Mesendoderm (in vitro differentiated cells): ENCODE measurements at regions not wholly inside any gene's neighbourhood (a gene's known extent, or its start where the extent isn't known, plus 50 kb on each side); places are given as distances from the start of the nearest gene placed in this dataset.
A peak's percentile ranks its signal among the peaks of the same experiment; 100 is the strongest.

Experiments
- DNase-seq: peaks from one replicate; pipeline ENCODE4 v3.0.0; 2013
- H2AK5ac ChIP-seq: 2 replicates; pipeline ENCODE4 v1.6.1; 2013; ENCODE audit warnings: low read length, inconsistent platforms
- H2BK120ac ChIP-seq: 2 replicates; pipeline ENCODE4 v1.6.1; 2013; ENCODE audit warnings: low read depth, mild to moderate bottlenecking, low read length, moderate library complexity, mixed read lengths
- H2BK15ac ChIP-seq: replicated peaks from 2 replicates; pipeline ENCODE4 v1.6.1; 2013; ENCODE audit warnings: low read depth, mild to moderate bottlenecking, moderate library complexity
- H2BK5ac ChIP-seq: 2 replicates; pipeline ENCODE4 v1.6.1; 2013; ENCODE audit warnings: low read length, inconsistent platforms
- H3K18ac ChIP-seq: 2 replicates; pipeline ENCODE4 v1.6.1; 2013; ENCODE audit warnings: mild to moderate bottlenecking, low read length, mixed read lengths
- H3K23ac ChIP-seq: one replicate; pipeline ENCODE4 v1.6.1; 2013; ENCODE audit warnings: low read length
- H3K27ac ChIP-seq: 2 replicates; pipeline ENCODE4 v1.5.1; 2013; ENCODE audit warnings: low read depth, mild to moderate bottlenecking, inconsistent platforms, low read length, moderate library complexity
- H3K27me3 ChIP-seq: 2 replicates; pipeline ENCODE4 v1.6.1; 2013; ENCODE audit warnings: low read length, control low read depth, mild to moderate bottlenecking, inconsistent platforms; ENCODE audit not compliant: insufficient read depth, poor library complexity
- H3K36me3 ChIP-seq: 2 replicates; pipeline ENCODE4 v1.6.1; 2013; ENCODE audit warnings: low read length, inconsistent platforms; ENCODE audit not compliant: control insufficient read depth, insufficient read depth
- H3K4ac ChIP-seq: one replicate; pipeline ENCODE4 v1.6.1; 2013; ENCODE audit warnings: low read depth, mild to moderate bottlenecking, low read length, moderate library complexity
- H3K4me1 ChIP-seq: 2 replicates; pipeline ENCODE4 v1.6.1; 2013; ENCODE audit warnings: low read depth, low read length, inconsistent platforms; ENCODE audit not compliant: control insufficient read depth
- H3K4me2 ChIP-seq: 2 replicates; pipeline ENCODE4 v1.6.1; 2013; ENCODE audit warnings: low read length
- H3K4me3 ChIP-seq: 2 replicates; pipeline ENCODE4 v1.5.1; 2013; ENCODE audit warnings: mild to moderate bottlenecking, low read length
- H3K56ac ChIP-seq: one replicate; pipeline ENCODE4 v1.6.1; 2013; ENCODE audit warnings: low read length
- H3K79me1 ChIP-seq: 2 replicates; pipeline ENCODE4 v1.6.1; 2013; ENCODE audit warnings: low read length, inconsistent platforms
- H3K79me2 ChIP-seq: 2 replicates; pipeline ENCODE4 v1.6.1; 2013; ENCODE audit warnings: mild to moderate bottlenecking, low read length; ENCODE audit not compliant: control insufficient read depth, insufficient read depth
- H3K9ac ChIP-seq: 2 replicates; pipeline ENCODE4 v1.6.1; 2013; ENCODE audit warnings: low read length, inconsistent platforms
- H4K5ac ChIP-seq: one replicate; pipeline ENCODE4 v1.6.1; 2013; ENCODE audit warnings: low read length
- H4K8ac ChIP-seq: one replicate; pipeline ENCODE4 v1.6.1; 2013; ENCODE audit warnings: low read depth, mild to moderate bottlenecking, control low read depth, low read length, moderate library complexity
- WGBS: extraction: QIAGEN DNeasy Blood & Tissue Kit; methylation state at CpG from one replicate; pipeline ENCODE4 v1.1.7; 2013; ENCODE audit warnings: low lambda C conversion rate, missing lambda C conversion rate; ENCODE audit not compliant: insufficient coverage; ENCODE audit errors: extremely low coverage; 5-methylcytosine and 5-hydroxymethylcytosine counted together

DNA sequence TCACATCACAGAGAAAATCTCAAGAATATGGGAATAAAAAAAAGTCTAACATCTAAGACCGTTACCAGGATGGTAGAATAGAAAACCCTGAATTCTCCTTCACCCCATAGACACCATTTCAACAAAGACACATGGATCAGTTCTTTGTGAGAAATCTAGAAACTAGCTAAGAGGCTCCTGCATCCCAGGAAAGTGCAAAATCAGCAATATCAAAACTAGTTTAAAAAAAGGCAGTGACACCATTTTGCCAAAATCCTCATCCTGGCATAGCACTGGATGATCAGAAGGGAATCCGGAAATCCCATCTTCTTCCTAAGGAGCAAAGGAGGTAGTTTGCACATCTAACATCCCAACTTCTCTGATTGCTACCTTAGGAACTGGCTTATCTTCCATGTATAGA, 88.9 kb upstream of the MAGEE2 start:
- Histone ChIP-seq H3K79me2 (no peaks in the 10 kb centered on the region), H2BK15ac (no peak overlapping the region), H3K27me3 (no peaks in the 10 kb centered on the region), H3K23ac (no peak overlapping the region), H3K18ac (no peak overlapping the region), H3K36me3 (no peaks in the 10 kb centered on the region), H2BK5ac (no peak overlapping the region), H4K8ac (no peak overlapping the region), H3K4me2 (no peak overlapping the region), H2BK120ac (no peak overlapping the region), H3K4me1 (no peaks in the 10 kb centered on the region), H3K56ac (no peak overlapping the region), H3K4me3 (no peak overlapping the region), H2AK5ac (no peak overlapping the region), H3K9ac (no peak overlapping the region), H3K79me1 (no peaks in the 10 kb centered on the region), H3K4ac (no peak overlapping the region), H4K5ac (no peak overlapping the region), H3K27ac (no peak overlapping the region)
- no peak for DNase-seq
- WGBS: no CpG with 5 or more reads among the region's 2 CpGs

- H3K27me3 ChIP-seq: no peaks in the 10 kb centered on the region
- H3K4me3 ChIP-seq: no peak overlapping the region
- H3K27ac ChIP-seq: no peak overlapping the region
- WGBS: no CpG with 5 or more reads among the region's 1 CpG
- H3K79me1 ChIP-seq: no peaks in the 10 kb centered on the region
- no peak overlapping the region for H4K8ac ChIP-seq
- H3K18ac ChIP-seq: no peak overlapping the region
- no peaks in the 10 kb centered on the region for H3K79me2 ChIP-seq
- H2BK120ac ChIP-seq: no peak overlapping the region
- no peak overlapping the region for H3K4ac ChIP-seq
- H3K36me3 ChIP-seq: no peaks in the 10 kb centered on the region
- no peak overlapping the region for H2BK15ac ChIP-seq
- no peak overlapping the region for H3K23ac ChIP-seq
- no peak overlapping the region for H2AK5ac ChIP-seq
- DNase-seq: peak; percentile 11
- H3K56ac ChIP-seq: no peak overlapping the region
- no peaks in the 10 kb centered on the region for H3K4me1 ChIP-seq
- H3K4me2 ChIP-seq: no peak overlapping the region
- H4K5ac ChIP-seq: no peak overlapping the region
- no peak overlapping the region for H2BK5ac ChIP-seq
- H3K9ac ChIP-seq: no peak overlapping the region
These were observed 98.4 kb upstream of the MAGEE2 start for GRCh38 chrX:75883446-75883845.

DNA sequence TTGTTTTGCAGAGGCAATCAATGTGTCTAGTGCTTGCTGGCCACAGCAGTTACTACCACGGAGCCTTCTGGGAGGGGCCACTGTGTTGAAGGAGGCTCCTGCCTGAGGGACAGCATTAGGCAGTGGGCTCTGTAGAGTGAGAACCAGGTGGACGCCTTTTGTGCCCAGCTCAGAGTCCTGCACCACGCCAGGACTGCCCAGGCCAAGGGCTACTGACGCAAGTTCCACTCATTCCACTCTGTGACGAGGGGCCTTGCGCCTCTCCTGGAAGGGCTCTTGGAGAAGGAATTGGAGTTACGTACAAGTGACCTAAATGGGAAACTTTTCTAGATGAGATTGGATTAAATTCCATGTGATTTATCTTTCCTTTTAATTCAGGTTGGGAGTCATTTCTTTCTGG, 102.8 kb upstream of the MAGEE2 start:
- WGBS: no CpG with 5 or more reads among the region's 7 CpGs

DNA sequence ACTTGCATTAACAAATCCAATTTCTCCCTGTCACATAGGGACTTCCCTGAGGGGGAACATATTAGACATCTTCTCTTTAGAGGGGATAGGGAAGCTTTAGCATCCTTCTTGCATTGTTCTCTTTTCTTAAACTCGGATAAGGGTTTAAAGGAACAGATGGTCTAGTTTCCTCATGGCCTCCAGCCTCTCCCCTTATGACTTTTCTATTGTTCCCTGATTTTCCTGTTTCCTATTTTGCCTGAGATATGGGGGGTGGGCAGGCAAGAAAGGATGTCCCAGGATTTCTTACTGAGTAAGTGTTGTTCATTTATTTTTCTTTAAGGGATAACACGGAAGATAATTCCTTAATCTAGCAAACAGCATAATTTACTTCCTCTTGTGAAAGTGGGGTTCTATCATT, 107.7 kb upstream of the MAGEE2 start:
- Histone ChIP-seq H3K27ac (no peak overlapping the region), H3K36me3 (no peaks in the 10 kb centered on the region), H2BK120ac (no peak overlapping the region), H3K18ac (no peak overlapping the region), H2AK5ac (no peak overlapping the region), H3K4me2 (no peak overlapping the region), H3K4ac (no peak overlapping the region), H3K4me3 (no peak overlapping the region), H3K79me2 (no peaks in the 10 kb centered on the region), H4K8ac (no peak overlapping the region), H3K4me1 (no peaks in the 10 kb centered on the region), H3K23ac (no peak overlapping the region), H3K9ac (no peak overlapping the region), H3K56ac (no peak overlapping the region), H4K5ac (no peak overlapping the region), H2BK5ac (no peak overlapping the region), H2BK15ac (no peak overlapping the region), H3K79me1 (no peaks in the 10 kb centered on the region), H3K27me3 (no peaks in the 10 kb centered on the region)
- no CpG with 5 or more reads among the region's 2 CpGs for WGBS
- DNase-seq: no peak

More for the DNA sequence above, 102.8 kb upstream of the MAGEE2 start:
- no peak overlapping the region for H3K23ac ChIP-seq
- no peaks in the 10 kb centered on the region for H3K79me2 ChIP-seq
- no peak overlapping the region for H2BK120ac ChIP-seq
- H3K27ac ChIP-seq: no peak overlapping the region
- no peaks in the 10 kb centered on the region for H3K27me3 ChIP-seq
- no peak overlapping the region for H3K9ac ChIP-seq
- H3K56ac ChIP-seq: no peak overlapping the region
- H3K36me3 ChIP-seq: no peaks in the 10 kb centered on the region
- H3K4ac ChIP-seq: no peak overlapping the region
- H3K4me3 ChIP-seq: no peak overlapping the region
- no peaks in the 10 kb centered on the region for H3K4me1 ChIP-seq
- no peak overlapping the region for H4K5ac ChIP-seq
- no peak for DNase-seq
- H3K4me2 ChIP-seq: no peak overlapping the region
- no peak overlapping the region for H3K18ac ChIP-seq
- H2BK15ac ChIP-seq: no peak overlapping the region
- no peaks in the 10 kb centered on the region for H3K79me1 ChIP-seq
- H2AK5ac ChIP-seq: no peak overlapping the region
- no peak overlapping the region for H4K8ac ChIP-seq
- H2BK5ac ChIP-seq: no peak overlapping the region

- Histone ChIP-seq H3K4me2 (no peak overlapping the region), H4K8ac (no peak overlapping the region), H3K56ac (no peak overlapping the region), H3K4ac (no peak overlapping the region), H3K23ac (no peak overlapping the region), H3K27me3 (no peaks in the 10 kb centered on the region), H3K36me3 (no peaks in the 10 kb centered on the region), H3K4me3 (no peak overlapping the region), H2BK5ac (no peak overlapping the region), H3K18ac (no peak overlapping the region), H3K9ac (no peak overlapping the region), H3K27ac (no peak overlapping the region), H2BK15ac (no peak overlapping the region), H2BK120ac (no peak overlapping the region), H3K79me1 (no peaks in the 10 kb centered on the region), H3K79me2 (no peaks in the 10 kb centered on the region), H4K5ac (no peak overlapping the region), H3K4me1 (no peaks in the 10 kb centered on the region), H2AK5ac (no peak overlapping the region)
- DNase-seq: no peak
- WGBS: no CpG with 5 or more reads among the region's 8 CpGs
These were observed 108.2 kb upstream of the MAGEE2 start for GRCh38 chrX:75893281-75893680.

DNA sequence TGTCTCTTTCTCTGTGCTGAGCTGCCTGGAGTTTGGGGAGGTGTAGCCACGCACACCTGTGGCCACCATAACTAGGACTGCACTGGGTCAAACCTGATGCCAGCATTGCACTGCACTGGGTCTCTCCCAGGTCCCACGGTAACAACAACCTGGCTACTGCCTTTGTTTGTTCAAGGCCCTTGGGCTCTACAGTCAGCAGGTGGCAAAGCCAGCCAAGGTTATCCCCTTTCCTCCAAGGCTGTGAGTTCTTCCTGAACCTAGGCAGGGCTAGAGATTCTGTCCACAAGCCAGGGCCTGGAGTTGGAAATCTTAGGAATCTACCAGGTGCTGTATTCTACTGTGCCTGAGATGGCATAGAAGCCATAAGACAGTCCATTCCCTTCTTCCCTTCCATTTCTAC, 126.7 kb upstream of the MAGEE2 start:
- H2AK5ac ChIP-seq: no peak overlapping the region

More for the DNA sequence above, 126.7 kb upstream of the MAGEE2 start:
- Histone ChIP-seq H3K79me1 (no peaks in the 10 kb centered on the region), H3K79me2 (no peaks in the 10 kb centered on the region), H3K4ac (no peak overlapping the region), H4K8ac (no peak overlapping the region), H2BK120ac (no peak overlapping the region), H3K27ac (no peak overlapping the region), H4K5ac (no peak overlapping the region), H3K4me2 (no peak overlapping the region), H2BK15ac (no peak overlapping the region), H3K18ac (no peak overlapping the region), H3K23ac (no peak overlapping the region), H3K56ac (no peak overlapping the region), H3K9ac (no peak overlapping the region), H3K4me3 (no peak overlapping the region), H3K4me1 (no peaks in the 10 kb centered on the region), H2BK5ac (no peak overlapping the region), H3K36me3 (no peaks in the 10 kb centered on the region), H3K27me3 (no peaks in the 10 kb centered on the region)
- WGBS: no CpG with 5 or more reads among the region's 2 CpGs
- no peak for DNase-seq
